Fibroblast of lung (primary cell): ENCODE measurements at regions not wholly inside any gene's neighbourhood (a gene's known extent, or its start where the extent isn't known, plus 50 kb on each side); places are given as distances from the start of the nearest gene placed in this dataset.

ENCODE experiments used
- DNase-seq, 2 donors: peaks; one replicate each; pipeline versions ENCODE4 v3.0.0 to v3.0.0-alpha.2; 2010; ENCODE audit warnings: low read depth in 2 of 2
- H2AFZ ChIP-seq: 2 replicates; pipeline ENCODE4 v1.5.1; 2012; ENCODE audit warnings: low read length, control low read depth, inconsistent platforms
- H3K27ac ChIP-seq: 2 replicates; pipeline ENCODE4 v1.5.1; 2011; ENCODE audit warnings: low read length, control low read depth; ENCODE audit not compliant: insufficient read depth
- H3K27me3 ChIP-seq: 2 replicates; pipeline ENCODE4 v1.5.1; 2011; ENCODE audit warnings: mild to moderate bottlenecking, low read length; ENCODE audit not compliant: control insufficient read depth, insufficient read depth
- H3K36me3 ChIP-seq: 2 replicates; pipeline ENCODE4 v1.5.1; 2011; ENCODE audit warnings: low read length; ENCODE audit not compliant: control insufficient read depth, insufficient read depth
- H3K4me1 ChIP-seq: 2 replicates; pipeline ENCODE4 v1.5.1; 2011; ENCODE audit warnings: low read length; ENCODE audit not compliant: control insufficient read depth, insufficient read depth; ENCODE audit errors: extremely low read depth
- H3K4me2 ChIP-seq: 2 replicates; pipeline ENCODE4 v1.5.1; 2011; ENCODE audit warnings: low read length, control low read depth; ENCODE audit not compliant: insufficient read depth; ENCODE audit errors: extremely low read depth
- H3K4me3 ChIP-seq, 4 experiments: fragments of 200-600 bp in 1 of 4; sonication (generic) in 1 of 4; replicated peaks in 1 of 4; 2 replicates each; pipeline ENCODE4 v1.5.1; 2011 to 2016; ENCODE audit warnings: low read length in 4 of 4, low read depth in 3 of 4, mild to moderate bottlenecking in 3 of 4, control low read depth in 2 of 4, inconsistent platforms in 1 of 4, mixed read lengths in 1 of 4; ENCODE audit not compliant: insufficient read depth in 1 of 4; ENCODE audit errors: control extremely low read depth in 1 of 4
- H3K79me2 ChIP-seq: 2 replicates; pipeline ENCODE4 v1.5.1; 2012; ENCODE audit warnings: mild to moderate bottlenecking, low read length, inconsistent platforms; ENCODE audit not compliant: control insufficient read depth, insufficient read depth
- H3K9ac ChIP-seq: 2 replicates; pipeline ENCODE4 v1.5.1; 2011; ENCODE audit warnings: mild to moderate bottlenecking, low read length, control low read depth; ENCODE audit not compliant: insufficient read depth
- H3K9me3 ChIP-seq: 2 replicates; pipeline ENCODE4 v1.5.1; 2012; ENCODE audit warnings: low read depth, low read length; ENCODE audit not compliant: control insufficient read depth, insufficient read depth
- H4K20me1 ChIP-seq: 2 replicates; pipeline ENCODE4 v1.5.1; 2011; ENCODE audit warnings: low read length; ENCODE audit not compliant: control insufficient read depth, insufficient read depth; ENCODE audit errors: extremely low read depth
- EZH2 ChIP-seq: IDR thresholded peaks from 2 replicates; pipeline ENCODE4 v1.5.1; 2012; ENCODE audit warnings: low read length, control low read depth, mild to moderate bottlenecking; ENCODE audit errors: missing control alignments
- TF ChIP-seq, protein P1 (sequence below), 2 donors: IDR thresholded peaks in 1 of 2; conservative IDR thresholded peaks in 1 of 2; 1 replicate in 1 of 2; 2 replicates in 1 of 2; pipeline ENCODE4 v1.5.1; 2011 to 2012; ENCODE audit warnings: low read length in 2 of 2, control low read depth in 1 of 2, inconsistent platforms in 1 of 2, low read depth in 1 of 2, mild to moderate bottlenecking in 1 of 2

DNA sequence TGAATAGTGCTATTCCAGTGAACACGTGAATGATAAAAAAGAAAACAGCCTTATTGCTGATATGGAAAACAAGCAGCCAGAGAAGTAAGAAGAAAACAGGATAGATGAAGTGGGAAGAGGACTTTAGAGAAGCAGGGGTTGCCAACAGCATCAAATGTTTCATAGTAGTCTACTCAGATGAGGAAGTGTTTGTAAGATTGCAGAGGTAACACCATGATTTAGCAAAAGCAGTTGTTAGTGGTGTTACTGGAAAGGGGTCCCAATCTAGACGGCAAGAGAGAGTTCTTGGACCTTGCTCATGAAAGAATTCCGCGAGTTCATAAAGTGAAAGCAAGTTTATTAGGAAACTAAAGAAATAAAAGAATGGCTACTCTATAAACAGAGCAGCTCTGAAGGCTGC lies 108.8 kb upstream of the MCTP2 start:
- H3K4me3 ChIP-seq, result no peak overlapping the region
- H2AFZ ChIP-seq, result no peak overlapping the region
- no peak overlapping the region for H3K27ac ChIP-seq
- TF ChIP-seq EZH2, result no peak
- TF ChIP-seq, protein P1, sequence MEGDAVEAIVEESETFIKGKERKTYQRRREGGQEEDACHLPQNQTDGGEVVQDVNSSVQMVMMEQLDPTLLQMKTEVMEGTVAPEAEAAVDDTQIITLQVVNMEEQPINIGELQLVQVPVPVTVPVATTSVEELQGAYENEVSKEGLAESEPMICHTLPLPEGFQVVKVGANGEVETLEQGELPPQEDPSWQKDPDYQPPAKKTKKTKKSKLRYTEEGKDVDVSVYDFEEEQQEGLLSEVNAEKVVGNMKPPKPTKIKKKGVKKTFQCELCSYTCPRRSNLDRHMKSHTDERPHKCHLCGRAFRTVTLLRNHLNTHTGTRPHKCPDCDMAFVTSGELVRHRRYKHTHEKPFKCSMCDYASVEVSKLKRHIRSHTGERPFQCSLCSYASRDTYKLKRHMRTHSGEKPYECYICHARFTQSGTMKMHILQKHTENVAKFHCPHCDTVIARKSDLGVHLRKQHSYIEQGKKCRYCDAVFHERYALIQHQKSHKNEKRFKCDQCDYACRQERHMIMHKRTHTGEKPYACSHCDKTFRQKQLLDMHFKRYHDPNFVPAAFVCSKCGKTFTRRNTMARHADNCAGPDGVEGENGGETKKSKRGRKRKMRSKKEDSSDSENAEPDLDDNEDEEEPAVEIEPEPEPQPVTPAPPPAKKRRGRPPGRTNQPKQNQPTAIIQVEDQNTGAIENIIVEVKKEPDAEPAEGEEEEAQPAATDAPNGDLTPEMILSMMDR (conservative IDR thresholded peaks at IDR 0.05 in 1 of 2, IDR thresholded peaks at IDR 0.05 in 1 of 2; ENCODE audit: low read depth in 1 of 2, low read length in 2 of 2), result no peak
- no peaks in the 10 kb centered on the region for H3K9me3 ChIP-seq
- H4K20me1 ChIP-seq, result no peaks in the 10 kb centered on the region
- no peak overlapping the region for H3K4me2 ChIP-seq
- DNase-seq, result no peak
- H3K4me1 ChIP-seq, result no peaks in the 10 kb centered on the region
- no peak overlapping the region for H3K9ac ChIP-seq
- no peaks in the 10 kb centered on the region for H3K79me2 ChIP-seq
- H3K36me3 ChIP-seq, result no peaks in the 10 kb centered on the region
- no peaks in the 10 kb centered on the region for H3K27me3 ChIP-seq

DNA sequence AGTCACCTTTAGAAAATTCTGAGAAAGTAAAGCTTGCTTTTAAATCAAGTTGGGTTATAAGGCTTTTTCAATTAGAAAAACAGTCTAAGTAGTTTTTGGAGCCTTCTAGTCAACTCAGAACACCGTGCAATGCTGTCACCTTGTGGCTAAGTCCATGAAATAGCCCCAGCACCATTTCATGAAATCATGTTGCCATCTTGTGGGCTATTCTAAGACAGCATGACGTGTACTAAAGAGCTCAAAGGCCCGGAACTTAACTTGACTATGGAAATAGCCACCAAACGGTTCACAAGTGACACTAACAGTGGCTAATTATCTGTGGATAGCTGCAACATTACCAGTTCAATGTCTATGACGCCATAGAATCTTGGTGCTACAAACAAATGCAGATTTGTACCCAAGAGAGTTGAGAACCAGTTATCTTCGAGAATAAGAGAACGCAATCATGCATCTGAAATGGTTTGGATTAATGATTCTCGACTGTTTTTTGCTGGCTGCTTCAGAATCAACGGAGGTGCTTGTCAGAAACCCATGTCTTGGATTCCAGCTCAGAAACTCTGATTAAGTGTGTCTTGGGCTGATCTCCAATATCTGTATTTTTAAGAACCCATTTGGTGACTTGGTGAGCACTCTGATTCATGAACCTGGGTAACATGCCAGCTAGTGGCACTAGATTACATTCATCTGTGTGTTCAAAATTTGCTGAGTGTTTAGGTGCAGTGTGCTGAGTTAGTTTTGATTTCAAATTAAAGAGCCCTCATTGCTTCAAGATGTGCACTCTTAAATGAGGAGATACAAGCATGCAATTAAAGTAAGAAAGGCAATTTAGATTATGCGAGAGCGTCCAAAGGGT lies 111.2 kb upstream of the MCTP2 start:
- no peaks in the 10 kb centered on the region for H3K79me2 ChIP-seq
- no peaks in the 10 kb centered on the region for H3K27me3 ChIP-seq
- H3K4me3 ChIP-seq, result no peak overlapping the region
- no peak overlapping the region for H3K27ac ChIP-seq
- no peaks in the 10 kb centered on the region for H3K36me3 ChIP-seq
- no peaks in the 10 kb centered on the region for H3K9me3 ChIP-seq
- peak; percentile 80 to 90 for DNase-seq
- TF ChIP-seq, protein P1 (conservative IDR thresholded peaks at IDR 0.05 in 1 of 2, IDR thresholded peaks at IDR 0.05 in 1 of 2; ENCODE audit: low read depth in 1 of 2, low read length in 2 of 2), result peak; percentile 95 to 99
- no peak for TF ChIP-seq EZH2
- H3K9ac ChIP-seq, result no peak overlapping the region
- H3K4me2 ChIP-seq, result no peak overlapping the region
- no peaks in the 10 kb centered on the region for H4K20me1 ChIP-seq
- H2AFZ ChIP-seq, result peak overlapping the region; percentile 55
- H3K4me1 ChIP-seq, result no peaks in the 10 kb centered on the region

DNA sequence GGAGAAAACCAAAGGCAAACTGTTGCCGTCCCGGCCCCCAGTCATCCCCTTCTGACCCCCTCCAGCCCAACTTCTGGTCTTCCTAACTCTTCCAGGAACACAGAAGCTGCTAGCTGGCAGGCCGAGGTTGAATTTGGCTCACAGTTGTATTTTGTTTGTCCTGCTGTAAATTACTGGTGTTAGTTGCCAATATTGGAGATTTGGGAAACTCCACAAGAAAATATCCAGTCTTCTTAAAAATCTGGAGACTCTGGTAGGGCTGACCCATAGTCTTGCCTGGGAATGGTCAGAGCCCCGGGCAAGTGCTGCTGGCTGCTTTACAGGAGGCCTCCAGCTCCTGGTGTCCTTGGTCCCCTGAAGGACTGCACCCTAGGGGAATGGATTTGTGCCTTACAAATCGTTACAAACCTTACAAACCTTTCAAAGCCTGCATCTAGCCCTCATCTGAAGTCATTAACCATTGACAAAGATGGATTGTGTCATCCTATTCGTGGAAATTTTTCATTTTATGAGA lies 112.0 kb upstream of the MCTP2 start:
- H3K9ac ChIP-seq, result no peak overlapping the region
- H4K20me1 ChIP-seq, result no peaks in the 10 kb centered on the region
- no peak for DNase-seq
- no peak for TF ChIP-seq EZH2
- TF ChIP-seq, protein P1 (conservative IDR thresholded peaks at IDR 0.05 in 1 of 2, IDR thresholded peaks at IDR 0.05 in 1 of 2; ENCODE audit: low read depth in 1 of 2, low read length in 2 of 2), result no peak
- no peaks in the 10 kb centered on the region for H3K27me3 ChIP-seq
- H3K36me3 ChIP-seq, result no peaks in the 10 kb centered on the region
- no peaks in the 10 kb centered on the region for H3K79me2 ChIP-seq
- no peak overlapping the region for H3K4me2 ChIP-seq
- H3K4me1 ChIP-seq, result no peaks in the 10 kb centered on the region
- H3K4me3 ChIP-seq, result no peak overlapping the region
- H3K27ac ChIP-seq, result no peak overlapping the region
- no peaks in the 10 kb centered on the region for H3K9me3 ChIP-seq
- peak overlapping the region; percentile 17 for H2AFZ ChIP-seq
